ENCODE measurements at regions not wholly inside any gene's neighbourhood (a gene's known extent, or its start where the extent isn't known, plus 50 kb on each side); places are given as distances from the start of the nearest gene placed in this dataset.

DNA sequence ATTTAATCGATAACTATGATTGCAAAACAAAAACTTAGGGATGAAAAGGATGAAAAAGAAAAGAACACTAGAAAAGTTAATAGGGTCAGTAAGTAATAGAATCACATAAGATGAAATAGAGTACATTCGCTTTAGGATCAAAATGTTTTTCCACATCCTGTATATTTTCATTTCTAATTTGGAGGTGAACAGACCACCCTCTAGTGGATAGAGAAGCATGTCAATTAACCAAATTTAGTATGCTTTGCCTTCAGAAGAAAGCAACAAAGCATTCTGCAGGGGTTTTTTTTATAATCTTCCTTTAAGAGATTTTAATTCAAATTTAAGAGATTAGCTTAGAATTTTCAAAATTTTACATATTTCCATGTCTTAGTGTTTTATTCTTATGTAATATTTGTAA is 611.0 kb upstream of the SGCG start:
- no peak for DNase-seq

DNA sequence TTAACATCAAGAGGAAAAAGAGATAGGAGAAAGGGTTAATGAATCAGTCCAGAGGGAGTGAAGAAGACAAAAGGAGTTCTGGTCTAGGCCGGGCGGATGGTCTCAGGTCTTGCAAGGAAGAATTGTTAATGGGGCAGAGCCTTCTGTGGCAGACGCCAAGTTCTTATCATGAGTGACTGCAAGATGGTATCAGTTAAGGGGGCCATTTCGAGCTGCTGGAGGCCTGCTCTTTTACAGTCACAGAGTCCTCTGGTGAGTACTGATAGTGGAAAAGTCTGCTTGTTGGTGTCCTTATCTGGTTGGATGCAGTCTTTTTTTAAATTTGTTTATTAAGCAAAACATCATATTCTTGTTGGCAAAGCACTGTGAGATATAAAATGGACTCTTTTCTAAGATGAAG is 590.9 kb upstream of the SGCG start:
- no peak for DNase-seq

- no peak for DNase-seq
Observed at GRCh38 chr13:22592515-22592914, 588.3 kb upstream of the SGCG start.

DNA sequence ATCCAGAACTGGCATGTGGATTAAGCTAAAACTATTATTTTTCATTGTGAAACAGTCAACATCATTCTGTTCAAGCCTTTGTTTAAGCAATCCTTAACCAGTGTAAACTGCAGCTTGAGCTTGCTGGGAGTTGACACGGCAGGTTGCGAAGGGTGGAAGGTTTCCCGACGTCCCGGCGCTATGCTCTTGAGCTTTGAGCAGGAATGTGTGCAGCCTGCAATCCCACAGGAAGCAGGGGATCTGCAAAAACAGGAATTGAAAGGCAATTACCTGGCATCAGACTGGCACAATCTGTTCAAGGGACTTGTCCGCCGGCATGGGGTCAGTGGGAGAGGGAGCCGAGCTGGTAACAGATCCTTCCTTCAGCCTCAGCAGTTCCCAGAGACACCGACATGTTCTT is 586.7 kb upstream of the SGCG start:
- DNase-seq: no peak

- no peak for DNase-seq
Observed at GRCh38 chr13:22596171-22596863, 584.5 kb upstream of the SGCG start.

GRCh38 chr13:22599156-22599555 is 581.6 kb upstream of the SGCG start:
- no peak for DNase-seq

DNA sequence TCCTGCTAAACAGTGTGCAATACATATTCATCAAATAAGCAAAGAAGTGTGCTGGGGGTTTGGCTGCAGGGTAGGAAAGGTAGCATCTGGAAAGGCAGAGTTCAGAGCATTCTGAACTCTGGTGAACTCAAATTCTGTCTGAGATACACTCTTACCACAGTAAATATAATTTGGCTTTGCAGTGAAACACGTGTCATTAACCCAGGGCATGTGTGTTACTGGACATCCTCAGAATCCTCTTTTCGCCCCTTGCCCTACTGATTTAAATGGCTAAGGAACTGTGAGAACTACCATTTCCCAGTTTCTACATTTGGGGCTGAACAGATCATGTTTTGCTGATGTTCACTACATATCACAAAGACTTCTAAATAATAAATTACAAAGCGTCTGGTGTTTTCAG is 562.8 kb upstream of the SGCG start:
- DNase-seq: no peak

GRCh38 chr13:22625691-22626090 is 555.1 kb upstream of the SGCG start:
- DNase-seq: no peak

DNA sequence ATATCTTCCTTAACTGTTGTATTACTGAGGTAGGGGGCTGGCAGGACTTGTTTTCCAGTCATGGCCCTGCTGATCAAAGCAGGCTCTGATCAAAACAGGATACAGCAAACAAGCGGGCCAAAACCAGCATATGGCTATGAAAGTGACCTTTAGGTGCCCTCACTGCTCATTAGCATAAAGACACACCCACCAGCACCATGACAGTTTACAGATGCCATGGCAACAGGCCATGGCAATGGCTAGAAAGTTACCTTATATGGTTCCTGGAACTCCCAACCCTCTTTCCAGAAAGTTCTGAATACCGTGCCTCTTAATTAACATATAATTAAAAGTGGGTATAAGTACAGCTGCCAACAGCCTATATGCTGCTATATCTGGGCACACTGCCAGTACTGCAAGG is 551.4 kb upstream of the SGCG start:
- DNase-seq: no peak

- DNase-seq: no peak
Observed at GRCh38 chr13:22642088-22642487, 538.7 kb upstream of the SGCG start.

- DNase-seq: no peak
Observed at GRCh38 chr13:22644941-22645340, 535.8 kb upstream of the SGCG start.

DNA sequence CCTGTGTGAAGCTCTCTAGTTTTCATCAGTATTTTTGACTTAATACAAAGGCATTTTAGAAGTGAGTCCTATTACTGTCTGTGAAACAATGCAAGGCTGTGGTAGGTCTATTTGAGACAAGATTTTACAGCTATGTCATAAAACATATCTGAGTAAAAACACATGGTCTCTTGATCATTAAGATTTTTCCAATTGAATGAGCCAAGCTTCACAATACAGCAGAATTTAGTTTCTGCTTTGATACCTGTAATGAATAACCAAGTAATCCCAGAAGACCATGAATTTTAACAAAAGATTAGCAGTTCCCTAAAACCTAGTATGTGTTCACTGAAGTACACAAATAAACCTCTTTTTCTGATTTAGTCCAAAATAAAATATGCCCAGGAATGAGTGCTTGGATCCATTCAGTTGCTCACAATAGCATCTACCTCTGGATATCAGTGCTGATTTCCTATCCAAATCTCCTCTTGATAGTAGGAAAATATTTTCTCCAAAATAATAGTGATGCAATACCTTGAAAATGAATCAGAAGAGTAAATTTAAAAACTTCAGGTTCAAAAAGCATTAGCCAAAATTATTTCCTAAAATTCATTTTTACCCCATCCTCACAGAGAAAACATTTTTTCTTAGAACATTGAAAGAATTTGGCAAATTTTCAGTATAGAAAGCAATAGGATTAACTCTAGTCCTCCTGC is 533.5 kb upstream of the SGCG start:
- no peak for DNase-seq

GRCh38 chr13:22648320-22648801 is 532.4 kb upstream of the SGCG start:
- no peak for DNase-seq

DNA sequence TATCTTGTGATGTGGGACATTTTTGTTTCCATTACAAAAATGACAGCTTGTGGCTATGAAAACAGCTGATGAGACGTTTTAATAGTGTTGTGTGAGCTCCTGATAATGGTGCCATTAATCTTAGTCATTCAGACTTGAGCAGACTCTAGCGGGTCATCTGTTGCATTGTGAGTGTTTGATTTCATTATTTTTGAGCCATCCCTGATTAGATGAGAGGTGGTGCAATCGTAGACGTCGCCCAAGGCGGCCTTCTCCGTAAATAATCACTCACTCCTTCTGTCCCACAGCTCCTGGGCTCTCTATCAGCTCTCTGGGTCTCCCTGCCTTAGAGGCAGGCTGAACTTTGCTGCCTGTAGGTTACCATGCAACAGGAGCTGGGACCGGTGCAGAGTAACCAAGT is 528.0 kb upstream of the SGCG start:
- DNase-seq: no peak

GRCh38 chr13:22653866-22654265 is 526.9 kb upstream of the SGCG start:
- no peak for DNase-seq

- no peak for DNase-seq
Observed at GRCh38 chr13:22655106-22655852, 525.5 kb upstream of the SGCG start.

- DNase-seq: no peak
Observed at GRCh38 chr13:22662771-22663170, 518.0 kb upstream of the SGCG start.

- no peak for DNase-seq
Observed at GRCh38 chr13:22665506-22665905, 515.3 kb upstream of the SGCG start.

DNA sequence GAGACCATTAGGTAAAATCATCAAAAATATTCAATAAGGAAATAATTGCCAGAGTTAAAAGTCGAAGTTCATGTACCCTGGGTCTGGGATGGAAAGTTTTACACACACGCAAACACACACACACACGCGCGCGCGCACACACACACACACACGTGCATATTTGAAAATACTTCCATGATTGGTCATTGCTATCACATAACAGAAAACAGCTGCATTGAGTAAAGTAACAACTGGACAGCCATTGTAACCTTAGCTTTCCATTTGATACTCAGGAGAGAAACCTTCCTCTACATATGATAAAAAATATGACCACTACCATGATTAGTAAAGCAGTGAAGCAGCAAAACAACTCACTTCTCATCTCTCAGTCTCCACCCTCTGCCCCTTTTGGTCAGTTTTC is 490.0 kb upstream of the SGCG start:
- no peak for DNase-seq

GRCh38 chr13:22693691-22694090 is 487.1 kb upstream of the SGCG start:
- no peak for DNase-seq

GRCh38 chr13:22696433-22696832 is 484.3 kb upstream of the SGCG start:
- DNase-seq: no peak

GRCh38 chr13:22698467-22698866 is 482.3 kb upstream of the SGCG start:
- DNase-seq: no peak

DNA sequence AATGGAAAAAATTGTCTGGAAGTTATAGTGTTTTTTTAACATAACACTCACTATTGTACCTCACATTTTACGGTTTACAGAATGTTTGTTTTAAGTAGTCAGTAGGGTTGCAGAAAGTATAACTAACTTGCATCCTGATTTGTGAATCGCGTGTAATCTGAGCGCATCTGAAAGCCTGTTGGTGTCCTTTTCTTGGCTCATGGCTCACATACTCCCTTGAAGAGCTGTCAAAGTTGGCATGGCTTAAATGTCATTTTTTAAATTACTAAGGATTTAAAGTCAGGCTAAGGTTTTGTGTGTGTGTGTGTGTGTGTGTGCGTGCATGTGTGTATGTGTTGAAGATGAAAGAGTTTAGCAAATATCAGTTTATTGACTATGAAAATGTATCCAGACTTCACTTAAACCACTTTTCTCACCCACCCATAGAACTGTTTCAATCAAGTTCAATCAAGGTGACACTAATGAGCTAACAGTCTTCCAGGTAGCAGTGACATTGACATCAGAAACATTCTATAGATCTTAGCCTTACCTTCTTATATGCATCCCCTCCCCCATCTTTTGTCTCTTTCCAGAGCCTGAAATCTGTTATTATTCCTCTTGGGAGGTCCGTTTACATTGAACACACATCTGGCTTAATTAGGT is 480.4 kb upstream of the SGCG start:
- no peak for DNase-seq

Measured in activated CD8-positive, alpha-beta memory T cell treated with anti-CD3 and anti-CD28 coated beads for 24 hours (primary cell).